ENCODE measurements at regions not wholly inside any gene's neighbourhood (a gene's known extent, or its start where the extent isn't known, plus 50 kb on each side); places are given as distances from the start of the nearest gene placed in this dataset.
"Not testable (repeated sequence)": the region's sequence is repeated elsewhere in the genome, so short reads cannot be mapped to it uniquely, and the experiment has no call there.

GRCh38 chr18:1296237-1296636 lies 391.6 kb downstream of the ADCYAP1 start:
- DNase-seq (ENCODE audit: low read depth), result no peak

- DNase-seq (ENCODE audit: low read depth), result no peak
Observed at GRCh38 chr18:1302861-1303260, 398.2 kb downstream of the ADCYAP1 start.

- no peak for DNase-seq (ENCODE audit: low read depth)
Observed at GRCh38 chr18:1304392-1304992, 399.8 kb downstream of the ADCYAP1 start.

- no peak for DNase-seq (ENCODE audit: low read depth)
Observed at GRCh38 chr18:1306641-1307040, 402.0 kb downstream of the ADCYAP1 start.

- DNase-seq (ENCODE audit: low read depth), result no peak
Observed at GRCh38 chr18:1308686-1309085, 404.0 kb downstream of the ADCYAP1 start.

GRCh38 chr18:1311376-1311775 lies 406.7 kb downstream of the ADCYAP1 start:
- DNase-seq (ENCODE audit: low read depth), result no peak

- not testable (repeated sequence) for DNase-seq (ENCODE audit: low read depth)
Observed at GRCh38 chr18:1335345-1335744, 430.7 kb downstream of the ADCYAP1 start.

- DNase-seq (ENCODE audit: low read depth), result no peak
Observed at GRCh38 chr18:1350931-1351450, 446.3 kb downstream of the ADCYAP1 start.

- no peak for DNase-seq (ENCODE audit: low read depth)
Observed at GRCh38 chr18:1353025-1353424, 448.4 kb downstream of the ADCYAP1 start.

- no peak for DNase-seq (ENCODE audit: low read depth)
Observed at GRCh38 chr18:1357724-1358123, 453.1 kb downstream of the ADCYAP1 start.

GRCh38 chr18:1361936-1362335 lies 457.3 kb downstream of the ADCYAP1 start:
- no peak for DNase-seq (ENCODE audit: low read depth)

- DNase-seq (ENCODE audit: low read depth), result no peak
Observed at GRCh38 chr18:1370552-1370951, 465.9 kb downstream of the ADCYAP1 start.

- DNase-seq (ENCODE audit: low read depth), result no peak
Observed at GRCh38 chr18:1371724-1372123, 467.1 kb downstream of the ADCYAP1 start.

- no peak for DNase-seq (ENCODE audit: low read depth)
Observed at GRCh38 chr18:1383465-1383864, 478.8 kb downstream of the ADCYAP1 start.

- DNase-seq (ENCODE audit: low read depth), result not testable (repeated sequence)
Observed at GRCh38 chr18:1388468-1388867, 483.8 kb downstream of the ADCYAP1 start.

- DNase-seq (ENCODE audit: low read depth), result no peak
Observed at GRCh38 chr18:1392046-1392445, 487.4 kb downstream of the ADCYAP1 start.

GRCh38 chr18:1392865-1393734 lies 488.4 kb downstream of the ADCYAP1 start:
- DNase-seq (ENCODE audit: low read depth), result no peak

GRCh38 chr18:1393929-1394328 lies 489.3 kb downstream of the ADCYAP1 start:
- DNase-seq (ENCODE audit: low read depth), result no peak

GRCh38 chr18:1394426-1394825 lies 489.8 kb downstream of the ADCYAP1 start:
- no peak for DNase-seq (ENCODE audit: low read depth)

- DNase-seq (ENCODE audit: low read depth), result no peak
Observed at GRCh38 chr18:1394966-1395365, 490.3 kb downstream of the ADCYAP1 start.

GRCh38 chr18:1408376-1408775 lies 503.7 kb downstream of the ADCYAP1 start:
- no peak for DNase-seq (ENCODE audit: low read depth)

GRCh38 chr18:1412655-1413322 lies 508.1 kb downstream of the ADCYAP1 start:
- DNase-seq (ENCODE audit: low read depth), result no peak

GRCh38 chr18:1413323-1413675 lies 508.6 kb downstream of the ADCYAP1 start:
- no peak for DNase-seq (ENCODE audit: low read depth)
